NCI-H69 (cell line): ENCODE measurements at regions not wholly inside any gene's neighbourhood (a gene's known extent, or its start where the extent isn't known, plus 50 kb on each side); places are given as distances from the start of the nearest gene placed in this dataset.

Experiments used
- DNase-seq: peaks from one replicate; lab custom pipeline; 2025; lab: John Stamatoyannopoulos, UW

- peak; percentile 63 for DNase-seq
Measured at GRCh38 chr18:29157057-29157780, 980.3 kb upstream of the CDH2 start.

DNA sequence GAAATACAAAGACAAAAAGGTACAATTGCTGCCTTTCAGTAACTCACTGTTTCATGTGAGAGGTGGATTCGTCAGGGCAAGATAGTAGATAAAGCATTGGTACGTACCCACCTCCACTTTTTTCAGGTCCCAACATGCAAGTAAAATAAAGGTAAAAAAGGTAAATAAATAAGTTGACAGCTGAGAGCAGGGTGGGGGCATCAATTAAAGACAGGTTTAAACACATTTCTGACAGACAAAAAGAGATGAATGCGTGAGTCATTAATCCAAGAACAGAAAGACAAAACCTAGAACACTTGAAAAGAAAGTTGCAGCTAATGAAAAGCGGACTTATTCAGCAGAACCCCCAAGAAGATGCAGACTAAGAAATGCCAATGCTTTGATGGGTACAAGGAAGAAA is 979.6 kb upstream of the CDH2 start:
- peak; percentile 75 for DNase-seq

DNA sequence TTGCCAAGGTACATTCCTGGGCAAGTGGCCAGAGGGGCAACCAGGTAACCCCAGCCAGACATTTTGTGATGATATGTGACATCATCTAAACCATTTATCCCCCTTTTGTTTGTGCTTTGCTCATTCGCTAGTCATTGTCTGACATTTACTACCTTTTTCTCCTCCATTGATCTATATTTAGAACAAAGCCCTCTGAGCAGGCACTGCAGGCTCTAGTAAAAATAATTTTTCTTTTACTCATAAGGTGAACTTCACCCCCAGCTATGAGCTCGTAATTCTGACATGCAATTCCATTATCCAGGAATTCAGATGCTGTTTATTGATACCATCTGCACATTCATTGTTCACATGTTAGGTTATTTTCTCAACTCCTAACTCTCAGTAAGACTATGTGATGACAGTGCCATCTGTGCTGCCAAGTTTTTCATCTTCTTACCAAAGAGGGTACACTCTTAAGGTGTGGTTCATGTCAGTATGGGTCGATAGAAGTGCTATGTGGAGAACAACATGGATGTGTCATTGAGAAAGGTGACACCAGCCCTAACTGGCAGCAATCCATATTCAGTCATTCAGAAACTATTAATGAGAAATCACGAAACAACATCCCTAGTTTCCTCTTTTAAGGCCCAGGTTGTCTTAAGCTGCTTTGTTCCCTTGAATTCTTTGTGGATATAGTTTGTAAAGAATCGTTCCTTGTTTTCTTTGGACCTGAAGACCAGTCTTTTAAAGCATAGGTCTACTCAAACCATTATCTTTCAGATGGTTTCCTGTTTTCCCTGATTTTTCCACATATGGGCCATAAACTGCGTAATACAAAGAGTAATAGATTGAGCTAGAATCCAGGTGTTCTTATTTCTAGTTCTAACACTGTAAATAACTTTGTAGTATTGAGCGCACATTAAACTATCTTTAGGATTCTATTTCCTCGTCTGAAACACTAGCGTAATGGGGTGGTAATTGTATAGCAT is 978.1 kb upstream of the CDH2 start:
- peak; percentile 78 for DNase-seq

DNA sequence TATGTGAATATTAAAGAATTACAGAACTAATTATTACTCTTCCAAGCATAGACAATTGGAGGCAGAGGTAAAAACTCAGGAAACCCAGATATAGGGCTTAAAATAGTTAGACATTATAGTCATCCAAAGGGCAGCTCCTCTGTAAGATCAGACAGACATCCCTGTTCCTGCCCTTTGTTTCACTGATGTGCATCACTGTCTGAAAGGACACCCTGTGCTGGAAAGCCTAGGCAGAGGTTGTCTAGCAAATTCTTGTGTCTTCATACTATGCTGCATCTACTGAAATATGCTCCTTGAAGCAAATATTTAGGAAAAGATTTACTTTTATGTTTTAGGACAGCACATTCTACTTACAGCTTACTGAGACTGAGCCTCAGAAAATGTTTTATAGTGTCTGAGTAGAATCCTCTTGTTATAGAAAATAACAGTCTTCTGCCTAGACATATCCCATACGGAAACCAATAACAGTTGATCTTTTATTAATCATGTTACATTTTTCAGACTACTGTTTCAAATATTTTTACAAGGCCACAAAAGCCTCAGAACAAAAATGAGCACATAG is 977.3 kb upstream of the CDH2 start:
- peak; percentile 23 for DNase-seq

DNA sequence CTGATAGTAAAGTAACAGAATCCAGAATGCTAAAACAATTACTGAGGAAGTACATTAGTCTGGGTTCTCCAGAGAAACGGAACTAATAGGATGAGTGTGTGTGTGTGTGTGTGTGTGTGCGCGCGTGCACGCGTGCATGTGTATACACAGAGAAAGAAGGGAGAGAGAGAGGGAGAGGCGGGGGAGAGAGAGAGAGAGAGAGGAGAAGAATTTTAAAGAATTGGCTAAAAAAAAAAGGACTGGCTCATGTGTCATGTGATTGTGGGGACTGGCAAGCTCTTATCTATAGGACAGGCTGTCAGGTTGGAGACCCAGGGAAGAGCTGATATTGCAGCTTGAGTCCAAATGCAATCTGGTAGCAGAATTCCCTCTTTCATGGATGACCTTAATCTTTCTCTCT is 976.2 kb upstream of the CDH2 start:
- DNase-seq: no peak

DNA sequence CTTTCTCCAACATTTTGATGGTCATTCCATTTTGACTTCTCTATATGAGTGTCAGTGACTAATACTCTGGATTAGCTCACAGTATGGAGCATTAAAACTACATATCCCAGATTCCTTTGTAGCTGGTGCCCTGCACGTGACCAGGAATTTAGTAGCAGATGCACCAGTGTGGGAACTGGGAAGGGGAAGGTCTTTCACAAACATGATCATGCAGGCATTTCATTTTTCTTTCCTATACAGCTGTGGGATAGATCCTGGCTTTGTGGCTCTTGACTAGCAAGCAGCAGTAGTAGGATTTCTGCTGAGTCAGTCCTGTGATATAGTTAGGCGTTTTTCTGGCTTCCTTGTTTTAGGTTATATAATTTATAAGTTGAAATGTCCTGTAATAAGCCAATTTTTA is 971.0 kb upstream of the CDH2 start:
- DNase-seq: peak; percentile 68

DNA sequence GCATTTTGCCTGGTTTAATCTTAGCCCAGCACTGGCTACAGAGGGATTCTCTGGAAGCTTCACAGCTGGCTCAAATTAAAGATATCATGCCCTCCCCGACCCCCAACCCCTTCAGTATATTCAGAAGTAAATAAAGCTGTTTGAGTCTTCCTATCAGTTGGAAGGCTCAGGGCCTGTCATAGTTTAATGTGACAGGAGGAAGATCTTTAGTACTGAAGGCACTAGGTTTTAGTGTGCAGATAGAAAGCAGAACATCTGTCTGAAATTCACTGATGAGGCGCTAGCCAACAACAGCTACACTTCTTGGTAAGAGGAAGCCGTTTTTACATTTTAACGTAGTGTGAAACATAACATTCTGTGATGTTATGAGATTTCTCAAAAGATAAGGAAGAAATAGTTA is 969.1 kb upstream of the CDH2 start:
- no peak for DNase-seq

DNA sequence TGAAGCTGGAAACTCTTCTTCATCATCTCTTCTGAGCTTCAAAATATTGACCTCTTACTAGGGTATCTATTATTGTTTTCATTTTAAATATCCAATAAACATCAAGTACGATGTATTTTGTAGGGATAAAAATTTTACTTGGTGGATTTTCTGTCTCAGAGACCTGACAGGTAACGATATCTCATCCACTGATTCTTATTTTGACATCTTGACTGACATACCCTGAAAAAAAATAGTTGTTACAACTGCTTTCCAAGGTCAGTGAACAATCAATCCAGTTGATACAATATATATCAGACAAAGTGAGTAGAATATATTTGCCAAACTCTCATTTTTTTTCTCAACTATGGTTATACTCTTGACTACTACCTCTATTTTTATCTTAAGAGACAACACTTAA is 963.7 kb upstream of the CDH2 start:
- no peak for DNase-seq

- DNase-seq: no peak
Measured at GRCh38 chr18:29137773-29138495, 961.0 kb upstream of the CDH2 start.

DNA sequence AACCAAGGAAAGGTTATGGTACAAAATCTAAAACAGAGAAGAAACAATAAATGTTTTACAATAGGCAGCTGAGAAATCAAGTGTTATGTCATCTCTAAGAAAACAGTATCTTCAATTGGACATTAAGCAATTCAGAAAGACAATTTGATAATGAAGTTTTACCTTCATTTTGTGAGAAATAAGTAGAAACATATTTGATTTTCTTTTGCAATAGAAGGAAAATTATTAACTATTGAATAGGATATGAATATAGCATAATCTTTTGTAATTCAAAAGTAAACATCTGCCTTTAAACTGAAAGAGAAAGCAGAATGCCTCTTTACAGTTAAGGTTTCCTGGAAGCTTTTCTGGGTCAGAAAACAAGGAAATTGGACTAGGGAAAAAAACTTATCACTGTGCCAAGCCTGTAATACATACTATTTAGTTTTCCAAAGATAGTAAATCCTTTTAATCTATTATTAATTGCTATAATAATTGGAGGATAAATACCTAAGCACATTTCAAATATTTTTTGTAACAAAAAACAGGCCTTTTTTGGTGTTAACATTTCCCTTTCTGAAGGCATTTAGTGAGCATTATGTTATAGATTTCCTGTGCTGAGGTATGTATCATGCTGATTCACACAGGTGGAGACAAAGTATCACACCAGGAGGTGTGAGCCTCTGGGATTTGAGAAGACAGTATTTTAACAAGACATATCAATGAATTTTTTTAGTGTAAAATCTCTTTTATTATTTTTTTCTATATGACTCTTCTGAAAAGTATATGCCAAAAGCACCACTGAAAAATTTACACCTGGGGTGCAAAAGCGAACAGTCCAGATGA is 947.0 kb upstream of the CDH2 start:
- peak; percentile 51 for DNase-seq

DNA sequence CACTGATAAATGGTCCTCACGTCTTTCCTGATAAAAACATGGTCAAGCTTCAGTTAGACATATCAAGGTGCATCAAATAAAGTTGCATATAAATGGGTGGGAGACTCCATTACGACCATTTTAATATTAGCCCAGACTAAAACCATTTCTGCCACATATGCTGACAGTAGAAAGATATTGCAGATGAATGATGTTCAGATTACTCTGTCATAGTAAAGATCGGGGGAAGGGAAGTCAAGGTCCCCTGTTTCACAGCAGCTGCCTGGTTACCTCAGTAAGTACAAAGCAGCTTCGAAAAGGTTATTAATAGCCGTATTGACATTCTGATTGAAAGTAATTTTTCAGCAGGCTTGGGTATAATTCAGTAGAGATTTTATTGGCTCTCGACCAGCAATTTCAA is 927.7 kb upstream of the CDH2 start:
- no peak for DNase-seq

DNA sequence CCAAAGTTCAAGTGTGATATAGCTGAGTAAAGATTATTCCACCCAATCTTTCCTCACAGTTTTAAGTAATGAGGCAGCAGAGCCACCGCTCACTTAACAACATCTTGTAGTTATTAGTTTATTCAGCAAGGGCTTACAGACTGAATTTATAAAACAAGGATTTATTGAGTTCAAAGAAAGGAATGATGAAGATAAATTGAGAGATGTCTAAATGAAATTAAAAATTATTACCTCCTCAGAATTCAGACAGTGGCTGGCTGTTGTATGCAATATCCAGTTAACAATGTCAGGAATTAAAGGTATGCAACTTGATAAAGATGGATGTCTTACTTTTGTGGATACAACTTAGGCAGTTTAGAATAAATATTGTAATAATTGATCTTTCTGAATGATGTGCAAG is 927.3 kb upstream of the CDH2 start:
- no peak for DNase-seq

GRCh38 chr18:29096079-29096770 is 919.3 kb upstream of the CDH2 start:
- peak; percentile 75 for DNase-seq

GRCh38 chr18:29087616-29088246 is 910.8 kb upstream of the CDH2 start:
- DNase-seq: no peak

DNA sequence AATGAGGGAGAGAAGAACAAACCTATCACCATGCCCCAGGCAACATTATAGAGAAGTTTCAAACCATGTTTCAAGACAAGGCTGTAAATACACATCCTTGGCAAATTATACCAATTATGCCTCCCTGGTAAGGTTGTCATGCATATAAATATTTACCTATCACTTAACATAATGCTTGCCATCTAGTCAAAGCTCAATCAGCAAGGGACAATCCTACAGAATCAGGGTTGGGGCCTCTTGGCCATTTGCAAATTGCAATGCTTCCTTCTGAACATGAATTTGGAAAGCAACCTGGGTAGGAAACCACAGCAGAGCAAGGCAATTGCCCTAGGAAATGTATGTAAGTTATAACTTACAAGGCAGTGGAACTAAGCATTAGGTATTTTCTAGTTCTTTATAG is 907.2 kb upstream of the CDH2 start:
- DNase-seq: peak; percentile 100

DNA sequence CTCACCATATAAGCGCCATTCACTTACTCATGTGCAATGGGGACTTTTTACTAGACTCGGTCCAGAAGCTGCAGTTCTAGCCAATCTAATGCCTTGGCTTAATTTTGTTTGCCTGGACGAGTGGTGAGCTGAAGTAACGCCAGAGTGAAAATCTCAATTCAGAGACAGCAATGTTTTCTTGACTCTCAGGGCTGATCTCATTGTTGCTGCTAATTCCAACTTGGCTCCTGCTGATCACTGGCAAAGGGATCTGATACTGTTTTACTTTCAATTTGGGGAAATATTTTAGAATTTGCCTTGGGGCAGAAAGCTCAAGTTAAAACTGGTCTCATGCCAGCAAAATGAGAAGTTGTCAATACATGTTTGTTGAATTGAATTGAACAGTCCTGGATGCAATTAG is 906.6 kb upstream of the CDH2 start:
- peak; percentile 100 for DNase-seq

- DNase-seq: no peak
Measured at GRCh38 chr18:29080946-29081345, 904.0 kb upstream of the CDH2 start.

- DNase-seq: peak; percentile 54
Measured at GRCh38 chr18:29078273-29078672, 901.3 kb upstream of the CDH2 start.

GRCh38 chr18:29077344-29077743 is 900.4 kb upstream of the CDH2 start:
- DNase-seq: no peak

DNA sequence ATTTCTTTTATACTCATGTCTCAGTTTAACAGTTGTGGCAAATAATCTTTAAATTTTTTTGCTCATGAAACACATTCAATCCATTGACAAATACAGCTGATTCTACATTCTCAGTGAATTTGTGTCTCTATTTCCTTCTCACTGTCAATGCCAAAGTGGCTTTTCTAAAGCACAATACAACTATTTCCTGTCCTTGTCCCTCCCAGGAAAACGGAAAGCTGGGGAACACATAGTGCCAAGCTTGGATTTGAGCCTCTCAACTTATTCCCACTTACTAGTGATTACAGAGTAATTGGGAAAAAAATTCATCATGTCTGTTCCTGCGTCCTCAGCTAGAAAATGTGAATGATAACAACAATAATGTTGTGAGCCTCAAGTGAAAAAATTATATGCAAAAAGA is 899.7 kb upstream of the CDH2 start:
- DNase-seq: no peak
